ENCODE measurements at regions not wholly inside any gene's neighbourhood (a gene's known extent, or its start where the extent isn't known, plus 50 kb on each side); places are given as distances from the start of the nearest gene placed in this dataset.

DNA sequence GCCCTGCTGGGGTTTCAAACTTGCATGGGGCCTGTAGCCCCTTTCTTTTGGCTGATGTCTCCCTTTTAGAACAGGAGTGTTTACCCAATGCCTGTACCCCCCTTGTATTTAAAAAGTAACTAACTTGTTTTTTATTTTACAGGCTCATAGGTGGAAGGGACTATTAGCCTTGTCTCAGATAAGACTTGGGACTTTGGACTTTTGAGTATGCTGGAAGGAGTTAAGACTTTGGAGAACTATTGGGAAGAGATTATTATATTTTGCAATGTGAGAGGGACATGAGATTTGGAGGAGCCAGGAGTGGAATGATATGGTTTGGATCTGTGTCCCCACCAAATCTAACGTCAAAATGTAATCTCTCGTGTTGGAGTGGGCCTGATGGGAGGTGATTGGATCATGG lies 314.9 kb upstream of the SP8 start:
- TF ChIP-seq, protein P1, sequence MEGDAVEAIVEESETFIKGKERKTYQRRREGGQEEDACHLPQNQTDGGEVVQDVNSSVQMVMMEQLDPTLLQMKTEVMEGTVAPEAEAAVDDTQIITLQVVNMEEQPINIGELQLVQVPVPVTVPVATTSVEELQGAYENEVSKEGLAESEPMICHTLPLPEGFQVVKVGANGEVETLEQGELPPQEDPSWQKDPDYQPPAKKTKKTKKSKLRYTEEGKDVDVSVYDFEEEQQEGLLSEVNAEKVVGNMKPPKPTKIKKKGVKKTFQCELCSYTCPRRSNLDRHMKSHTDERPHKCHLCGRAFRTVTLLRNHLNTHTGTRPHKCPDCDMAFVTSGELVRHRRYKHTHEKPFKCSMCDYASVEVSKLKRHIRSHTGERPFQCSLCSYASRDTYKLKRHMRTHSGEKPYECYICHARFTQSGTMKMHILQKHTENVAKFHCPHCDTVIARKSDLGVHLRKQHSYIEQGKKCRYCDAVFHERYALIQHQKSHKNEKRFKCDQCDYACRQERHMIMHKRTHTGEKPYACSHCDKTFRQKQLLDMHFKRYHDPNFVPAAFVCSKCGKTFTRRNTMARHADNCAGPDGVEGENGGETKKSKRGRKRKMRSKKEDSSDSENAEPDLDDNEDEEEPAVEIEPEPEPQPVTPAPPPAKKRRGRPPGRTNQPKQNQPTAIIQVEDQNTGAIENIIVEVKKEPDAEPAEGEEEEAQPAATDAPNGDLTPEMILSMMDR (IDR thresholded peaks at IDR 0.05) = no peak
- TF ChIP-seq POLR2A (IDR thresholded peaks at IDR 0.05) = no peak

Data from lower leg skin (tissue), 3 donors.